EH (cell line): ENCODE measurements at regions not wholly inside any gene's neighbourhood (a gene's known extent, or its start where the extent isn't known, plus 50 kb on each side); places are given as distances from the start of the nearest gene placed in this dataset.

Experiments
- DNase-seq: peaks from one replicate; pipeline ENCODE4 v3.0.0-alpha.2; 2015; ENCODE audit warnings: low read depth

GRCh38 chr10:90328459-90328858 lies 529.4 kb downstream of the HTR7 start:
- no peak for DNase-seq

- no peak for DNase-seq
Observed at GRCh38 chr10:90328896-90329295, 528.9 kb downstream of the HTR7 start.

GRCh38 chr10:90337316-90337715 lies 520.5 kb downstream of the HTR7 start:
- no peak for DNase-seq

- no peak for DNase-seq
Observed at GRCh38 chr10:90342480-90342879, 515.4 kb downstream of the HTR7 start.

GRCh38 chr10:90344226-90344625 lies 513.6 kb downstream of the HTR7 start:
- DNase-seq, result no peak

- no peak for DNase-seq
Observed at GRCh38 chr10:90347239-90347638, 510.6 kb downstream of the HTR7 start.

- no peak for DNase-seq
Observed at GRCh38 chr10:90350122-90350521, 507.7 kb downstream of the HTR7 start.

GRCh38 chr10:90352288-90352687 lies 505.6 kb downstream of the HTR7 start:
- peak; percentile 2 for DNase-seq

GRCh38 chr10:90354914-90355313 lies 502.9 kb downstream of the HTR7 start:
- DNase-seq, result no peak

GRCh38 chr10:90363799-90364483 lies 493.9 kb downstream of the HTR7 start:
- no peak for DNase-seq

- no peak for DNase-seq
Observed at GRCh38 chr10:90372451-90372850, 485.4 kb downstream of the HTR7 start.

GRCh38 chr10:90373911-90374310 lies 483.9 kb downstream of the HTR7 start:
- DNase-seq, result no peak

GRCh38 chr10:90378524-90379076 lies 479.2 kb downstream of the HTR7 start:
- DNase-seq, result peak; percentile 13

GRCh38 chr10:90381468-90381867 lies 476.4 kb downstream of the HTR7 start:
- DNase-seq, result no peak

GRCh38 chr10:90389876-90390275 lies 468.0 kb downstream of the HTR7 start:
- no peak for DNase-seq

- DNase-seq, result no peak
Observed at GRCh38 chr10:90394311-90394710, 463.5 kb downstream of the HTR7 start.

- no peak for DNase-seq
Observed at GRCh38 chr10:90396721-90397120, 461.1 kb downstream of the HTR7 start.

GRCh38 chr10:90398566-90398965 lies 459.3 kb downstream of the HTR7 start:
- DNase-seq, result peak; percentile 15

- no peak for DNase-seq
Observed at GRCh38 chr10:90399782-90400181, 458.1 kb downstream of the HTR7 start.

GRCh38 chr10:90403211-90404000 lies 454.4 kb downstream of the HTR7 start:
- DNase-seq, result no peak

- peak; percentile 86 for DNase-seq
Observed at GRCh38 chr10:90407131-90407530, 450.7 kb downstream of the HTR7 start.

- no peak for DNase-seq
Observed at GRCh38 chr10:90407851-90408250, 450.0 kb downstream of the HTR7 start.

- no peak for DNase-seq
Observed at GRCh38 chr10:90412582-90412981, 445.3 kb downstream of the HTR7 start.
